Testis (tissue), 2 donors: ENCODE measurements at regions not wholly inside any gene's neighbourhood (a gene's known extent, or its start where the extent isn't known, plus 50 kb on each side); places are given as distances from the start of the nearest gene placed in this dataset.

Experiments
- CTCF ChIP-seq, 3 experiments: fragments of 450-650 bp in 2 of 3; fragments of 200-600 bp in 1 of 3; sonication (generic) in 1 of 3; IDR thresholded peaks; one replicate each; pipeline ENCODE4 v1.5.1; 2016 to 2019; ENCODE audit warnings: antibody characterized with exemption in 3 of 3, mild to moderate bottlenecking in 2 of 3, moderate library complexity in 1 of 3
- POLR2A ChIP-seq: fragments of 450-650 bp; IDR thresholded peaks from one replicate; pipeline ENCODE4 v1.6.1; 2017; ENCODE audit warnings: antibody characterized with exemption, mild to moderate bottlenecking, moderate library complexity

- TF ChIP-seq CTCF (IDR thresholded peaks at IDR 0.05): no peak
- no peak for TF ChIP-seq POLR2A
These were observed 573.7 kb upstream of the KIF2B start for GRCh38 chr17:53249036-53249435.
